ENCODE measurements at regions not wholly inside any gene's neighbourhood (a gene's known extent, or its start where the extent isn't known, plus 50 kb on each side); places are given as distances from the start of the nearest gene placed in this dataset.
"Not testable (repeated sequence)": the region's sequence is repeated elsewhere in the genome, so short reads cannot be mapped to it uniquely, and the experiment has no call there.

DNA sequence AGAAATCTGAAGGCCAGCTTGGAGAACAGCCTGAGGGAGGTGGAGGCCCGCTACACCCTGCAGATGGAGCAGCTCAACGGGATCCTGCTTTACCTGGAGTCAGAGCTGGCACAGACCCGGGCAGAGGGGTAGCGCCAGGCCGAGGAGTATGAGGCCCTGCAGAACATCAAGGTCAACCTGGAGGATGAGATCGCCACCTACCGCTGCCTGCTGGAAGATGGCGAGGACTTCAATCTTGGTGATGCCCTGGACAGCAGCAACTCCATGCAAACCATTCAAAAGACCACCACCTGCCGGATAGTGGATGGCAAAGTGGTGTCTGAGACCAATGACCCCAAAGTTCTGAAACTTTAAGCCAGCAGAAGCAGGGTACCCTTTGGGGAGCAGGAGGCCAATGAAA, 318.4 kb downstream of the ZFHX3 start:
- not testable (repeated sequence) for DNase-seq

DNA sequence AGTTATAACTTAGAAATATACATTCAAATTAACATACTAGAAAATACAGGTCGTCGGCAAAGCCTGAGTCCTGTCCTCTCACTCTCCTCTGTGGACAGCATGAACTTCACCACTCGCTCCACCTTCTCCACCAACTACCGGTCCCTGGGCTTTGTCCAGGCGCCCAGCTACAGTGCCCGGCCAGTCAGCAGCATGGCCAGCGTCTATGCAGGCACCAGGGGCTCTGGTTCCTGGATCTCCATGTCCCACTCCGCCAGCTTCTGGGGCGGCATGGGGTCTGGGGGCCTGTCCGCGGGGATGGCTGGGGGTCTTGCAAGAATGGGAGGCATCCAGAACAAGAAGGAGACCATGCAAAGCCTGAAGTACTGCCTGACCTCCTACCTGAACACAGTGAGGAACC, 319.4 kb downstream of the ZFHX3 start:
- no peak for DNase-seq

DNA sequence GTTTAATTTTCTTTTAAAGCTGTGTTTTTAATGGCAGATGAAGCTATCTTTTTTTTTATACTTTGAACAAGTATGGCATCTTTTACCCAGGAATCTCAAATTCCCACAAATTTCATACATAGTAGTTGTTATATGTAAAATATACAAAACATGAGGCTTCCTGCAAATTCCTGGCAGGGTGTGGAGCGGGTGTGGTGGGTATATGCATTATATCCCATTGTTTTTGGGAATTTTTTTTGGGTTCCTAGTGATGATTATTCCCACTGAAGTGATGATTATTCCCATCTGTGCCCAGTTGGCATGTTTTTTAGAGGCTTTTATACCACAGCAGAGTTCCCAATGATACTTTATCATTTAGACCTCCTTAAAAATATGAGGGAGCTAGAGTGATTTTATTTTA, 320.4 kb downstream of the ZFHX3 start:
- no peak for DNase-seq

DNA sequence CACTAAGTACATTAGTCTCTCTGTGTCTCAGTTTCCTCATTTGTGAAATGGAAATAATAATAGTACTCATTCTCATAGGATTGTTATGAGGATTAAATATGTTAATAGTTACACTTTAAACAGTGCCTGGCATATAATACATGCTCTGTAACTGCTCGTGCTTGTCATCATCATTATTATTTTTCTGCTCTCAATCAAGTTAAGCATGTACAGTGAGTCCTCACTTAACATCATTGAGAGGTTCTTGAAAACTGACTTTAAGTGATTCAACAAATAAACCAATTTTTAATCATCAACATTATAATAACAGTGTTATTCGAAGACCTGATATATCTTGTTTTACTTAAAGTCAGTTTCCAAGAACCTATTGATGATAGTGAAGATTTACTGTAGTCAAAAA, 322.3 kb downstream of the ZFHX3 start:
- no peak for DNase-seq

DNA sequence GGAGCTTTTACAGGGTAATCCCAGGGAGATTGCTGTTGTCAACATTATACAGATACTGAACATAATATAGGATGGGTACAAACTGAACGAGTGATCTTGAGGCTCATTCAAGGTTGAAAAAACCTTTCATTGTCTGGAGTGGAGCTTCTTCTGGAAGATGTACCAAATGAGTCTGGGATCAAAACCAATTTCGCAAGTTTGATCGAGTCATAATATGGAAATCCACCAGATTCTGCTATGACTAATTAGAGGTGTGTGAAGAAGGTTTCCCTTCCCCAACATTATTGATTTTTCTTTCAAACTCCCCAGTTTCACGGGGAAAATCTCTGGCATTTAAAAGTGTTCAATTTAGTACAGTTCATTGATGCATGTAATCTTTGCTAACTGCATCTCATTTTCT, 324.1 kb downstream of the ZFHX3 start:
- DNase-seq, result no peak

DNA sequence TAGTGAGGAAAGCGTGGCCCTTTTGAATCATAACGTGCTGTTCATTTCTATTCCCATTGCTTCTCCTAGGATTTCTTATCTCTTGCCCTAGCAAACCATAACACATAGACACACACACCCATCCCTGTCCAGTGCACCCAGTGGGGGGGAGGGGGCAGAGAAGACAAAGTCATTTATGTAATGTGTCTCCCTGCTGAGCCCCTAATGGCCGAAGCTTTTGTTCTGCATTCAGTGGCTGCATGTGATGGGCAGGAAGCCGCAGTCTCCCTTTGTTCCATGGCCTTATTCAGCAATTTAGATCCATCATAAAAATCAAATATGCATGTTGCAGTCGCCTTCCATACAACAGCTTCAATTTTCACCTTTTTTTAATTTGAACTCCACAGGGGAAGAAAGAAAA, 325.4 kb downstream of the ZFHX3 start:
- DNase-seq, result no peak

DNA sequence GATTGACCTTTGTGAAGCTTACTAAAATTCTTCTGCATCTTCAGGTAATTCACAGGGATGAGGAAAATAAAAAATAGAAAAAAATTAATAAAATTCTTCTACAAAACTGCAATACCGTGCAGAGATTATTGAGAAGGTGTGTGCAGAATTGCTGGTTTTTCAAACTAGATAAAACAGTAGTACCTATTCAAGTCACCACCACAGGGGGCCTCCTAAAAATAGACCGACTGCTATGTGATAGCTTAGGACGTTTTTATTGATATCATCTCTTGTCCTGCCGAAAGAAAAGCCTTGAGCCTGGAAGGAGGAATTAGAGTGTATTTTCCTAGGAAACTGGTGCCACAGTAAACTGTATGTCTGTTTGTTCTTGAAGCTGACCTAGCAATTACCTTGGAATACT, 325.9 kb downstream of the ZFHX3 start:
- no peak for DNase-seq

DNA sequence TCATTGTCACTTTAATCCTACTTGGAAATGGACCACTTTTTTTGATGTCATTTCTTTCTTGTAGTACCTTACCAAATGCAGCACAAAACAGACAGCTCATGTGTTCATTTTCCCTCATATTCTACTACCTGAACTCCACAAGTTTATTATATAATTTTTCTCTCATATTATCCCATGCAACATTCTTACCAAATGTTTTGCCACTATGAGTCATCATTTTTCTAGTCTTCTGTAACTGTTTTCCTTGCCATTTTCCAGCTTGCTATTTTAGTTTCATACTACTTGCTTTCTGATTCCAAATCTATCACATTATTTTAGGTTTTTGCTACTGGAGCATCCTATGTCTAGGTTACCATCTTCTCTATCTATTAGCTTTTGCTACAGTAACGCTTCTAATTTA, 332.7 kb downstream of the ZFHX3 start:
- DNase-seq, result no peak

DNA sequence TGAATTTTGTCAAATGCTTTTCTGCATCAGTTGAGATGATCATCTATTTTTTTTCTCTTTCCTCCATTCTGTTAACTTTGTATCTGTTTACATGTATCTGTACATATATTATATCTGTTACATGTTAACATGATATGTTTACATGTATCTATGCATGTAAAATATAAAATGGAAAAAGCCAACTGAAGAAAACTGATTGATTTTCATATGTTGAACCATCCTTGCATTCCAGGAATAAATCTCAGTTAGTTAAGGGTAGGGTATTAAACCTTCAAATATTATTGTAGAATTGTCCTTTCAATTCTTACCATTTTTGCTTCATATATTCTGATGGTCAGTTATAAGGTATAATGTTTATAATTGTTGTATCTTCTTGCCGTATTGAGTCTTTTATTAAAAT, 336.1 kb downstream of the ZFHX3 start:
- DNase-seq, result no peak

DNA sequence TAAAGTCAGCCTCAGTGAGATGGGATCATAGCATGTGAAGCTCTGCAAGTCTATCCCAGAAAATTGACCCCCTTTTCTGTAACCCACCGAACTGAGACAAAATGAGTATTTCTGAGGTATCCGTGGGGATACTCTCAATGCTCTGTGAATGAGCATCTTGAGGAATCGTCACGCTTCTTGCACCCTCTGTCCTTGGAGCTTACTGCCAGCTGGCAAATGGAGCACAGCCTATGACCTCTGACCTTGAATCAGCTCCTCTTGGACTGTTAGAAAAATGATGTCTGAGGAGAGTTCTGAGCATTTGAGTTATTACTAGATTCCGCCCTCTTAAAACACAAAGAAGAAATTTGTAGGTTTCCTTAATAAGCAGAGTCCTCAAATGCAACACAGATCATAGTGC, 342.1 kb downstream of the ZFHX3 start:
- no peak for DNase-seq

DNA sequence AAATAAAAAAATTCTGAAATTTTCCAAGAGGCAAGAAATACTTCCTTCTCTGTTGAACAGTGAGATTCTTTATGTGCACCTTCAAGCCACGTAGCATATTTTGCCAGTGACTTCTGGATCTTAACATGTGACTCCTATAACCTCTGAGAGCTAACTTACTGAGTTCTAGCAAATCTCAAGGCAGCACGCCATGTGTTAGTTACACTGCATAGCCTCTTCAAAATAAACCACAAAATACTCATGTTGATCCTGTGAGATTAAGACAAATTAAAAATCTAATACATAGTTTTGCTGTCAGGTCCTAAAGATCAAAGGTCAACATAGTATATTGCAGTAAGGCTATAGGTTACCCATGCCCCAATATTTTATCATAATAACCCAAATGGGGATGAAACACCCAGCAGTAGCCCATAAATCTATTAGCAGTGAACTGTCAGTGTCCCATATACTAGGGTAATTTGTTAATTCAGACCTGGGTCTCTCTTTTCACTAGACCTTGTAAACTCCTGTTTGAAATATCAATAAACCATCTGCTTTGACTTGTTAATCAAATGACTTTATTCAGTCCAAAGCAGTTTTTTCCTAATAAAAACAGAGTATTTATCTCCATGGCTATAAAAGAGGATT, 343.1 kb downstream of the ZFHX3 start:
- no peak for DNase-seq

DNA sequence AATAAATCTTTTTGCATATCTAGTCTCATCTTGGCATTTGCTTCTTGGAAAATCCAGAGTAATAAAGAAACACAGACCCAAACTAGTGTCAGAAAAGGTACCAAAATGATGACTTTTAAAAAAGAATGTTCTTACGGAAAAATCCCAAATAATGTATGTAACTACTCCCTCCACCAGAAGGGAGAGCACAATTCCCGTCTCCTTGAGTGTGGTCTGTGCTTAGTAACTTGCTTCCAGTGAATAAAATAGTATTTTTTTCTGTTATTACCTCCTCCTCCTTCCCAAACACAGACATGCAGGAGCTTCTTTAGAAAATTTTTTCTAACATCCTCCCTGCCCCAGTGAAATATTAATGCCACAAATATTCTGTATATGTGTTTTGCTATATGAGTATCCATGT, 358.1 kb downstream of the ZFHX3 start:
- DNase-seq, result no peak

DNA sequence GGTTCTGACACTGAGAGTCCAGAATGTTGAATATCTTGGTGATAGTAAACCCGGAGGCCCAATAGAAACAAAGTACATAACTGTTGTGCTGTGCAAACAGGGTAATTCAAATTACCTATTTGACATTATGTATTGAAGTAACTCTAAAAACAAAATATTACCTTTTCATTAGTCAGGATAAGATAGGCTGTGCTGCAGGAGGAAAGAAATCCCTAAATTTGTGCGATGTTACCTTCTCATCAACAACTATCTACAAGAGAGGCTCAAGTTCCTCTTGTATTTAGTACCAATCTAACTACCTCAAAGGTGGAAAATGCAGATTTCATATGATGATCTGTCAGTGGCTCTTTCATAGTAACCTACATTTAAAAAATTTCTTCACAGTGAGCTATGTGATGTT, 367.2 kb downstream of the ZFHX3 start:
- DNase-seq, result no peak

DNA sequence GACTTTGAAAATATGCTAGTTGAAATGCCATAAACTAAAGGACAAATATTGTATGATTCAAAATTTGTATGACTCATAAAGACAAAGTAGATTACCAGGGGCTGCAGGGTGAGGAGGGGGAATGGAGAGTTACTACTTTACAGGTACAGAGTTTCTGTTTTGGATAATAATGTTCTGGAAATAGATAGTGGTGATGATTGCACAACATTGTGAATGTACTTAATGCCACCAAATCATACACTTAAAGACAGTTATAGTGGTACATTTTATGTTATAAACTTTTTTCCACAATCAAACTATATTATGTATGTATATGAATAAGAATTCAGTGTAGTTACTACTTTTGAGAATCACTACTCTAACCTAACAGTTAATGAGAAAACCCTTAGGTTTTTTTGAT, 368.1 kb downstream of the ZFHX3 start:
- no peak for DNase-seq

DNA sequence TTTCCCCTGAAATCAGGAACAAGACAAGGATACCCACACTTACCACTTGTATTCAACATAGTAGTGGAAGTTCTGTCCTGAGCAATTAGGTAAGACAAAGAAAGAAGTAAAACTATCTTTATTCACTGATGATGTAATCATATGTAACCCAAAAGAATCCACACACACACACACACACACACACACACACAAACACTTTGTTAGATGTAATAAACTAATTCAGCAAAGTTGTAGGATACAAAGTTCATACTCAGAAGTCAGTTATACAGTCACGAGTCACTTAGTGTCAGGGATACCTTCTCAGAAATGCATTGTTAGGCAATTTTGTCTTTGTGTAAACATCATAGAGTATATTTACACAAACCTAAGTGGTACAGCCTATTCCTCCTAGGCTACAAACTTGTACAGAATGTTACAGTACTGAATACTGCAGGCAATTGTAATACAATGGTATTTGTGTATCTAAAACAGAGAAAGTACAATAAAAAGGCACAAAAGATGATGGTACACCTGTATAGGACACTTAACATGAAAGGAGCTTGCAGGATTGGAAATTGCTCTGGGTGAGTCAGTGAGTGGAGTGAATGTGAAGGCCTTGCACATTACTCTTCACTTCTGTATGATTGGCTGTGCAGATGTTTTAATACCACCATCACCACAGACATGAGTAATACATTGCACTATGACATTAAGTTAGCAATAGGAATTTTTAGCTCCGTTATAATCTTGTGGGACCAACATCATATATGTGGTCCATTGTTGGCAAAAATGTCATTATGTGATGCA, 370.1 kb downstream of the ZFHX3 start:
- no peak for DNase-seq

DNA sequence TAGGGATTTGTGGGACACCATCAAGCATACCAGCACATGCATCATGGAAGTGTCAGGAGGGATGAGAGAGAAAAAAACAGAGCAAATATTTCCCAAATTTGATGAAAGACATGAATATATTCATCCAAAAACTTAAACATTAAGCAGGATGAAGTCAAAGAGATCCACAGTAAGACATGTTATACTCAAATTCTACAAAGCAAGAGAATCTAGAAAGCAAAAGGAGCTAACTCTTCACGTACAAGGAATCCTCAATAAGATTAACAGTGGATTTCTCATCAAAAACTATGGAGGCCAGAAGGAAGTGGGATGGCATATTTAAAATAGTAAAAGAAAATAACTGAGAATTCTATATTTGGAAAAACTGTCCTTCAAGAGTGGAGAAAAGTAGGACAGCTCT, 374.8 kb downstream of the ZFHX3 start:
- DNase-seq, result no peak

DNA sequence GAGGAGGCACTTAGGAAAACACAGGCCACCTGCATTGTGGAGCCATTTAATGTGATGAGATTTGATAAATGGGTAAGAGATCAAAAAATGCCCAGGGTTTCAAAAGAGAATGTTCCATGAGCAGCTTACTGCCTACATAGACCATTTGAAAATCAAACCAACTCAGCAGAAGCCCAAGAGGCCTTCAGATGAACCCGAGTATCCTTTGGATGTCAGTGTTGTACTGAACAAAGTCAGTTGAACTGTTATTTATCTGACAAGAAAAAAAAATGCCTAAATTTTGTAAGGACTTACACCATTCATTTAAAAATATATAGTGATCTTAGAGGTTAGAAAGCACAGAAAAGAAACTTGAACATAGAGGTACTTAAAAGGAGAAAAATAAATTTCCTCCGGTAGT, 381.7 kb downstream of the ZFHX3 start:
- no peak for DNase-seq

DNA sequence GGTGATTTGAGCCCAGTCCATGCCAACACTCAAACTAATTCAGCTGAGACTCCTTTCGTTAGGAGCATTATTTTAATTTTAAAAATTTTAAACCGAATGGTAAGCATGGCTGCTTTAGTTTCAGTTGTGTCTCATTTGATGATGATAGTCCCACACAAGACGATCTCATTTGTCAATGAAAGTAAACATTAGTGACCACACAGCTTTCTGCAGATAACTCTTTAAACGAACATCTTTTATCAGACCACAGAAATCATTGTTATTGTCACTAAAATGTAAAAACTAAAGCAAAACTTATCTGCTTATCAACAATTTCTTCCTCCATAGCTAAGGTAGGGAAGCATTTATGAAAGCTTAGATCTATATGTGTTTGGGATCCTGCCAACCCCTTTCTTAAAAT, 382.2 kb downstream of the ZFHX3 start:
- no peak for DNase-seq

DNA sequence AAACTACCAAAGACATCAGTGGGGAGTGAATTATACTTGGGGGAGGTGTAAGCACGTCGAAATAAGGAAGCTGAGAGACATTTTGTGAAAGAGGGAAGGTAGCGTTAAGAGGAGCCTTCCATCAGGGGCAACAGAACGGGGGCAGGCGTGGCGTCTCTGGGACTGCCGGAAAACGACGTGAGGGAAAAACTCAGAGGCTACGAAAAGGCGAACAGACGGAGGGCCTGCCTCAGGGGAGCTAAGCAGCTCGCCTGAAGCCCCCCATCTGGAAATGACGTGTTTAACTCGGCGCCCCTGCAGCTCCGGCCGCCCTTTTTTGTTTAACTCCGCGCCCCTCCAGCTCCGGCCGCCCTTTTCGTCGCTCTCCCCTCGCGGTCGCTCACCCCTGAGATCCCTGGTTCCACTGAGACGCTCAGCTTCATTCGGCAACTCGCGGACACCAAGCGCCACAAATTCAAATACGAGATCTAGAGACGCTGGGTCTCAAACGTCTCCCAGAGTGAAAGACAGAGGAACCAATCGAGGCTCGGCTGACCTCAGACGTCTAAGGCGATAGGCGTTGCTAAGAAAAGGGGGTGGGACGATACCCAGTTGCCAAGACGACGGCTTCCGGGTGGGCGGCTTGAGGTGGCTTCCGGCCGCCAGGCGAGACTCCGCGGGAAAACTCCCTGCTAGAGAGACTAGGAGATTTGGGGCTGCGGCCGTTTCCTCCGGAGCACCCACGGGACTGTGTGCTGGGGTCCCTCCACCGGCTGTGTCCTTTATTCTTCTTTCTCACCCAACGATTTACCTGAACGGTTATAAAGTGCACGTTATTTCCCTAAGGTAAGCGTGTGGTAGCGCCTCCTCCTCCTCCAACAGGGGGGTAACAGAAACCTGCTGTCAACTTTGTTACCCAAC, 383.2 kb downstream of the ZFHX3 start:
- peak; percentile 94 for DNase-seq

DNA sequence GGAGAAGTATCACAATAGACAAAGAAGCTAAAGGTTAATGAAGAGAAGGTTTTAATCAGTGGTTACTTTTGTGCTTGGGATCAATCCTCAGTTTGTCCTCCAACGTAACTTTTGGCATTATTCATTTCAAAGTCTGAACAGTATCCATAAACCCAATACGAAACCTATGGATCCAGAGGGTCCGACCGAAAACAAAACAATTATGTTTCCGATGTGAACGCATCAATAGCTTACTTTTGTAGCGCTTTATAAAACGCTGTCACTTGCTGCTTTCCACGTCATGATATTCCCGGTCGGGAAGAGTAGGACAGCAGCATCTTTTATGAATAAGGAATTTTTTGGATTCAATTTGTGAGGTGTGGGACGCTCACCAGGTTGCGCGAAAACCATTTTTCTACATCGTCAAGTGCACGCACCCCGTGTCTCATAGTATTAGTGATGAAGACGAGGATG, 383.8 kb downstream of the ZFHX3 start:
- no peak for DNase-seq

DNA sequence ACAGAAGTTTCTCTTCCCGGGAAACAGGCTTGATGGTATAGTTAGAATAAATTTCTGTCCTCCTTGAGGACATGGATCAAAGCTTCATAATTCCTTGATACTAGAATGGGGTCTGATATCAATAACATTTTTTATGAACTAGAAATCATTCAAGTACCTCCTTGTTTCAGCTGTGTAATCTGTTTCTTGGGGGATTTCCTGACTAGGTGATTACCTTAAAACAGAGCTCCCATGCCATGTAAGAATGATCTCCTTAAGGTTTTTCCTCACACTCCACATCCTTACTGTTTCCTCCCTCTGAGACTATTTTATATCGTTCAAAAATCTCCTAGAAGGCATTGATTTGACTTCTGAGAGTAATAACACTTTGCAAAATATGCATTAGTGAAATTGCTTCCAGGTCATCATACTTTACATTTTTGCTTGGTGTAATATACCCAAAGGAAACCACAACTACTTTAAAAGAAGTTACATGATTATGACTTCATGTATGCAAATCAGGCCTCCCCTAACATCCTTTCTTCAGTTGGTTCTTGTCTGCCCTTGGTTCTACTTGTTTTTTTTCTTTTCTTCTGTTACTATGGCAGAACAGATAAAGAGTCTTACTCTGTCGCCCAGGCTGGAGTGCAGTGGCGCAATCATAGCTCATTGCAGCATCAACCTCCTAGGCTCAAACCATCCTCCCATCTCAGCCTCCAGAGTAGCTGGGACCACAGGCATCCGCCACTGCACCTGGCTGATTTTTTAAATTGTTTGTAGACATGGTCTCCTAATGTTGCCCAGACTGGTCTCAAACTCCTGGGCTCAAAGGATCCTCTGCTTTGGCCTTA, 388.8 kb downstream of the ZFHX3 start:
- no peak for DNase-seq

DNA sequence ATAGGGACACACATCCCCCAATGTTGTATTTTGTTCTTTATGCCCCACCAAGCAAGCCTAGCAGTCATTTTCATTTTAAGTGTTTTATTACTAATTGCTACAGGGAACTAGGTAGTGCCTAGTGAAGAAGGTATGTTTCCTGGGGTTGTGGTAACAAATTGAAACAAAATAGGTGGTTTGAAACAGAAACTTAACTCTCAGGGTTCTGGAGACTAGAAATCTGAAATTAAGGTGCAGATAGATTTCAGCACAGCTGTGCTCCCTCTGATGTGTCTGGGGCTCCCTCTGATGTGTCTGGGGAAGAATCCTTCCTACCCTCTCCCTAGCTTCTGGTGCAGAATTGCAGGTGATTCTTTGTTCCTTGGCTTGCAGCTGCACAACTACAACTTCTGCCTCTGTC, 390.1 kb downstream of the ZFHX3 start:
- DNase-seq, result no peak

DNA sequence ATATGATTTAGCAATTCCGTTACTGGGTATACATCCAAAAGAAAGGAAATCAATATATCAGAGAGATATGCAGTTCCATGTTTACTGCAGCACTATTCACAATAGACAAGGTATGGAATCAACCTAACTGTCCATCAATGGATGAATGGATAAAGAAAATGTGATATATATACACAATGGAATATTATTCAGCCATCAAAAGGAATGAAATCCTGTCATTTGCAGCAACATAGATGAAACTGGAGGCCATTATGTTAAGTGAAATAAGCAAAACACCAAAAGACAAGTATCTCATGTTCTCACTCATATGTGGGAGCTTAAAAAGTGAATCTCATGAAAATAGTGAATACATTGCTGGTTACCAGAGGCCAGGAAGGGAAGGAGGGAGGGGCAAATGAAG, 390.8 kb downstream of the ZFHX3 start:
- DNase-seq, result no peak

All from NCI-H1105 treated with DMSO at 0.1 percent for 48 hours (cell line).